ENCODE measurements at regions not wholly inside any gene's neighbourhood (a gene's known extent, or its start where the extent isn't known, plus 50 kb on each side); places are given as distances from the start of the nearest gene placed in this dataset.
"Not testable (repeated sequence)": the region's sequence is repeated elsewhere in the genome, so short reads cannot be mapped to it uniquely, and the experiment has no call there.

DNA sequence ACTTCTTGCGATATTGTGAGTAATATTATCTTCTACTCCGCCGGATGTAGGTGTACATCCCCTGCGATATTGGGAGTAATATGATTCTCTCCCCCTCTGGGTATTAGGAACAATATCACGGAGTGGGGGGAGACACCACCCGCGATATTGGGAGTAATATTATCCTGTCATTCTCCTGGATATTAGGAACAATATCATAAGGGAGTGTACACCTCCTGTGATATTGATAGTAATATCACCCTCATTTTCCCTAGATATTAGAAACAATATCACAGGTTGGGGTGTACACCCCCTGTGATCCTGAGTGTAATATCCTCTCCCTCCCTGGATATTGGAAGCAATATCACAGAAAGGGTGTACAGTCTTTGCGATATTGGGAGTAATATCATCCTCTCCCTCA, 64.3 kb upstream of the CEACAM21 start:
- Histone ChIP-seq H3K36me3 (no peaks in the 10 kb centered on the region), H3K4me1 (no peaks in the 10 kb centered on the region), H3K9me3 (no peaks in the 10 kb centered on the region), H3K4me3 (ENCODE audit: low read depth, low read length) (no peak overlapping the region), H3K27me3 (peaks cover 85% of the 10 kb centered on the region)
- DNase-seq, result no peak
- TF ChIP-seq, protein P1, sequence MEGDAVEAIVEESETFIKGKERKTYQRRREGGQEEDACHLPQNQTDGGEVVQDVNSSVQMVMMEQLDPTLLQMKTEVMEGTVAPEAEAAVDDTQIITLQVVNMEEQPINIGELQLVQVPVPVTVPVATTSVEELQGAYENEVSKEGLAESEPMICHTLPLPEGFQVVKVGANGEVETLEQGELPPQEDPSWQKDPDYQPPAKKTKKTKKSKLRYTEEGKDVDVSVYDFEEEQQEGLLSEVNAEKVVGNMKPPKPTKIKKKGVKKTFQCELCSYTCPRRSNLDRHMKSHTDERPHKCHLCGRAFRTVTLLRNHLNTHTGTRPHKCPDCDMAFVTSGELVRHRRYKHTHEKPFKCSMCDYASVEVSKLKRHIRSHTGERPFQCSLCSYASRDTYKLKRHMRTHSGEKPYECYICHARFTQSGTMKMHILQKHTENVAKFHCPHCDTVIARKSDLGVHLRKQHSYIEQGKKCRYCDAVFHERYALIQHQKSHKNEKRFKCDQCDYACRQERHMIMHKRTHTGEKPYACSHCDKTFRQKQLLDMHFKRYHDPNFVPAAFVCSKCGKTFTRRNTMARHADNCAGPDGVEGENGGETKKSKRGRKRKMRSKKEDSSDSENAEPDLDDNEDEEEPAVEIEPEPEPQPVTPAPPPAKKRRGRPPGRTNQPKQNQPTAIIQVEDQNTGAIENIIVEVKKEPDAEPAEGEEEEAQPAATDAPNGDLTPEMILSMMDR (IDR thresholded peaks at IDR 0.05; ENCODE audit: low read depth, low read length), result no peak

GRCh38 chr19:41515015-41515652, 60.8 kb upstream of the CEACAM21 start:
- no peak for DNase-seq
- TF ChIP-seq, protein P1 (IDR thresholded peaks at IDR 0.05; ENCODE audit: low read depth, low read length), result no peak
- Histone ChIP-seq H3K27me3 (peaks cover 100% of the 10 kb centered on the region), H3K4me3 (ENCODE audit: low read depth, low read length) (no peak overlapping the region), H3K36me3 (no peaks in the 10 kb centered on the region), H3K9me3 (no peaks in the 10 kb centered on the region), H3K4me1 (no peaks in the 10 kb centered on the region)

DNA sequence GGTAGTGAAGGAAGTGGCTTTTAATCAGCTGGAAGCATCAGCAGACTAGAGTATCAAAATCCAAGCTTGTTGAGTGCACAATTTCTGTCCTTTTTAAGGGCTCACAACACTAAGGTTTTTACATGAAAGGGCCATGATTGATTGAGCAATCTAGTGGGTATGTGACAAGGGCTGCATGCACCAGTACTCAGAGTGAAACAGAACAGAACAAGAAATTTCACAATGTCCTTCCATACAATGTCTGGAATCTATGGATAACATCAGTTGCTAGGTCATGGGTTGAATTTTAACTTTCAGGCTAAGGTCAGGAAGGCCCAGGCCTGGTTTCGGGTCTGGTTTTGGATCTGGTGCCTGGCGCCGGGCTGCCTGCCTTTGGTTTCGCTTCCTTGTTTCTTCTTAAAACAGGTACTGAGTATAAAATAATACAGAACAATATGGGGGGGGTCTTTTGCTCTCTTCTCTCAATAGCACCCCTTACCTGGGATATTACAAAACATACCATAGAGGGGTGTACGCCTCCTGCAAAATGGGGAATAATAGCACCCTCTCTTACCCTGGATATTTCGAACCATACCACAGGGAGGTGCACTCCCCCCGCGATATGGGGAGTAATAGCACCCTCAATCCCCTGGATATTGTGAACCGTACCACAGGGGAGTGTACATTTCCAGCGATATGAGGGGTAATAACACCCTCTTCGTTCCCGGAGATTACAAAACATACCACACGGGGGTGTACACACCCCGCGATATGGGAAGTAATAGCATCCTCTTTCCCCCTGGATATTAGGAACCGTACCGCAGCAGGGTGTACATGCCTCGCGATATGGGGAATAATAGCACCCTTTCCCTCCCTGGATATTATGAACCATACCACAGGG, 59.4 kb upstream of the CEACAM21 start:
- not testable (repeated sequence) for H3K4me3 ChIP-seq (ENCODE audit: low read depth, low read length); H3K9me3 ChIP-seq; H3K4me1 ChIP-seq; H3K36me3 ChIP-seq; DNase-seq
- H3K27me3 ChIP-seq, result peaks cover 98% of the 10 kb centered on the region

DNA sequence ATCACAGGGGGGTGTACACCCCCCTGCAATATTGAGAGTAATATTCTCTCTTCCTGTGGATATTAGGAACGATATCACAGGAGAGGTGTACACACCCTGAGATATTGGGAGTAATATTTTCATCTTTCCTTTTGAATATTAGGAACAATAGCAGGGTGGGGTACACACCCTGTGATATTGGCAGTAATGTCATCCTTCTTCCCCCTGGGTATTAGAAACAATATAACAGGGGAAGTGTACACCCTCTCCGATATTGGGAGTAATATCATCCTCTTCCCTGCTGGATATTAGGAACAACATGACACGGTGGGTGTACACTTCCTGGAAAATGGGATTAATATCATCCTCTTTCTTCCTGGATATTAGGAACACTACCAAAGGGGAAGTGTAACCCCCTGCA, 57.8 kb upstream of the CEACAM21 start:
- H3K9me3 ChIP-seq, result no peaks in the 10 kb centered on the region
- no peak overlapping the region for H3K4me3 ChIP-seq (ENCODE audit: low read depth, low read length)
- no peak for DNase-seq
- H3K27me3 ChIP-seq, result peaks cover 98% of the 10 kb centered on the region
- H3K36me3 ChIP-seq, result no peaks in the 10 kb centered on the region
- no peaks in the 10 kb centered on the region for H3K4me1 ChIP-seq
- TF ChIP-seq, protein P1 (IDR thresholded peaks at IDR 0.05; ENCODE audit: low read depth, low read length), result no peak

DNA sequence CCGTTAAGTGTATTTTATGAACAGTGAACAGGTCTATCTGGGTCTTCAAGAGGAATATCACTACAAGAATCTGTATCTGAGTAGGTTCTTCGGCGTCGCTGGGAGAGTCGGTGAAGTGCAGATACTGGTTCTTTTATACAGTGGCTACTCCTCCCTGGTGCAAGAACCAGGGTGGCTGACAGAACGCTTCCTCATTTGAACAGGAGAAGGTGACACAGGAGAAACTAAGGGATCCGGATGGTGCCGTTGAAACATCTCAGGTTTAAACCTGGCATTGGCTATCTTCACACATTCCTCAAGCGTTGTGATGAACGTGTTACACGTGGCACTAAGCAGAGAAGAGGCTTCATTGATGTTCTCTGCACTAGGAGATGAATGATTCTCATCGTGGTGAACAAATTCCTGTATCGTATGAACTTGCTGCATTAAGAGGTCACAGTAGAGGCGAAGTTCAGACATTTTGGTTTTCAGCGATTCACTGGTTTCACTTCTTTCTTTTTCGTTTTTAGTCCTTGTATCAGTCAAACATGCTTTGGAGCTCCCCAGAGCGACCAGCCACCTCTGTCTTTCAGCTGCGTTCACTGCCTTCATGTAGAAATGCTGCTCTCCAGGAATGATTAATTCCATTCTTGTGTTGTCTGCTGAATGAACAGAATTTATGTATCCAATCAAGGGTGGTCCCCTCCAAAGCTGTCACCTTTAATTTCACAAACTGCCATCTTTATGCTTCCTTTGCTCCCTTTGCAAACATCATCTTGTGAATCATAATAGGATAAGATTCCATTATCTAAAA, 54.6 kb upstream of the CEACAM21 start:
- not testable (repeated sequence) for DNase-seq; H3K4me3 ChIP-seq (ENCODE audit: low read depth, low read length); H3K36me3 ChIP-seq; H3K9me3 ChIP-seq; H3K4me1 ChIP-seq
- H3K27me3 ChIP-seq, result peaks cover 94% of the 10 kb centered on the region

DNA sequence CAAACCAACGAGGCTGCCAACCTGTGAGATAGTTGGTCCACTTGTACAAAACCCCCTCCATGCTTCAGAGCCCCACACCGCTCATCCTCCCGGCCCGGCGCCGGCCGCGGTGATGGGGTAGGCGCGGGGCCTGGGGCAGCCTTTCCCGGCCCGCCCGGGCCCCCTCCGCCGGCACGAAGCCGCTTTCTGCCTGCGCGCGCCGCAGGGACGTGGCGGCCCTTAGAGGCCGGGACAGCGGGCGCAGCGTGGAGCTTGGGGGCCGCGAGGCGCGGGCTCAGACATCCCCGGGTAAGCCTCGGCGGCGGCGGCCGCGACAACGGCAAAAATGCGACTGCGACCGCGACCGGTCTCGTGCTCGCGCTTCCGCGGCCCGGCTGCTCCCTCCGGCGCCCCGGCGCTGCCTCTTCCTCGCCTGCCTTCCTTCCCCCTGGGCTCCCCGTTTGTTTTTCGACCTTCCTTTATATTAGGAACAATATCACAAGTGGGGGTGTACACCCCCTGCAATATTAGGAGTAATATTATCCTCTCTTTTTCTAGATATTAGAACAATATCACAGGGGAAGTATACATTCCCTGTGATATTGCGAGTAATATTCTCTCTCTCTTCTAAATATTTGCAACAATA, 53.9 kb upstream of the CEACAM21 start:
- Histone ChIP-seq H3K4me3 (ENCODE audit: low read depth, low read length) (no peak overlapping the region), H3K27me3 (peaks cover 94% of the 10 kb centered on the region)

More for the DNA sequence above, 53.9 kb upstream of the CEACAM21 start:
- DNase-seq, result no peak
- no peaks in the 10 kb centered on the region for H3K4me1 ChIP-seq
- H3K9me3 ChIP-seq, result no peaks in the 10 kb centered on the region
- no peaks in the 10 kb centered on the region for H3K36me3 ChIP-seq
- TF ChIP-seq, protein P1 (IDR thresholded peaks at IDR 0.05; ENCODE audit: low read depth, low read length), result no peak
